ACHN (cell line): ENCODE measurements at regions not wholly inside any gene's neighbourhood (a gene's known extent, or its start where the extent isn't known, plus 50 kb on each side); places are given as distances from the start of the nearest gene placed in this dataset.
"Not testable (repeated sequence)": the region's sequence is repeated elsewhere in the genome, so short reads cannot be mapped to it uniquely, and the experiment has no call there.

ENCODE experiments used
- DNase-seq: peaks from one replicate; pipeline ENCODE4 v3.0.0-alpha.2; 2015
- in situ Hi-C: cut with HindIII; loops from 2 replicates; pipeline ENCODE4 v1.10.0; 2017; ENCODE audit warnings: low sequenced_read_pairs, low pct_ligation_motif_present, low pct_unique_long_range_greater_than_20kb

DNA sequence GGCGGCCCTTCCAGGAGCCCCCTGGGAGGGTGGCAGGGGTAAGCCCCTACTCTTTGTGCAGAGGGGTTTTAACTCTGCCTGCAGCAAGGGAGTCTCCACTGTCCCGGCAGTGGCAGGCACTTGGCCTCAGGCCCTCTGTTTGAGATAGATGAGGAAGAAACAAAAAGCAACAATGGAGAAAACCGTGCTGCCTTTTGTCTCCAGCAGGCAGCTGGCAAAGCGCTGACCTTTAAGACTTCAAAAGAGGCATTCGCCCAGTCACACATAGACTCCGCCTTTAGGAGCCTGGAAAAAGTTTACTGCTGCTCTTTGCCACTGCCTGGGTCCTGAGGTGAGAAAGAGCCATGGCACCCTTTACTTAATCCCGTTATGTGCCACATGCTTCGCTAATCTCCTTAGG, 158.2 kb upstream of the NTF3 start:
- no peak for DNase-seq
- in situ Hi-C loops, result no loop called here

- no peak for DNase-seq
- in situ Hi-C loops, result no loop called here
These were observed 155.5 kb upstream of the NTF3 start for GRCh38 chr12:5276327-5276880.

DNA sequence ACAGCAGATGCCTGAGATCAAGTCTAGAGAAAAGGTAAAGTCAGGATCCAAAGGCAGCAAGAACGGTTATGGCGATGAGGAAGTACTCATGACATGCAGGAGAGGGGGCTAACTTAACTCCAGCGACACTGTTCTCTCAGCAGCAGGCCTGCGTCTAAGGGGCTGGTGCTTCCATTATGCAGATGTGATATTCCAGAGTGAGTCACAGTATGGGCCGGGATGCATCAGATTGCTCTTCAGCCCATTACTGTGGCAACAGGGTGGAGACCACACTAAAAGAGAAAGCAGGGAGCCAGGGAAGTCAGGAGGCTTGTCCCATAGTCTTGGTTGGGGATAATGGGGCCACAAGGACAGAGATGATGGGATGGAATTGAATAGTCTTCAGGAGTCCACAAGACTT, 151.8 kb upstream of the NTF3 start:
- no peak for DNase-seq
- in situ Hi-C loops, result no loop called here

DNA sequence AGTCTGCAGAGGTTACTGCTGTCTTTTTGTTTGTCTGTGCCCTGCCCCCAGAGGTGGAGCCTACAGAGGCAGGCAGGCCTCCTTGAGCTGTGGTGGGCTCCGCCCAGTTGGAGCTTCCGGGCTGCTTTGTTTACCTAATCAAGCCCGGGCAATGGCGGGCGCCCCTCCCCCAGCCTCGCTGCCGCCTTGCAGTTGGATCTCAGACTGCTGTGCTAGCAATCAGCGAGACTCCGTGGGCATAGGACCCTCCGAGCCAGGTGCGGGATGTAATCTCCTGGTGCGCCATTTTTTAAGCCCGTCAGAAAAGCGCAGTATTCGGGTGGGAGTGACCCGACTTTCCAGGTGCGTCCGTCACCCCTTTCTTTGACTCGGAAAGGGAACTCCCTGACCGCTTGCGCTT, 141.5 kb upstream of the NTF3 start:
- in situ Hi-C loops, DNase-seq: not testable (repeated sequence)

DNA sequence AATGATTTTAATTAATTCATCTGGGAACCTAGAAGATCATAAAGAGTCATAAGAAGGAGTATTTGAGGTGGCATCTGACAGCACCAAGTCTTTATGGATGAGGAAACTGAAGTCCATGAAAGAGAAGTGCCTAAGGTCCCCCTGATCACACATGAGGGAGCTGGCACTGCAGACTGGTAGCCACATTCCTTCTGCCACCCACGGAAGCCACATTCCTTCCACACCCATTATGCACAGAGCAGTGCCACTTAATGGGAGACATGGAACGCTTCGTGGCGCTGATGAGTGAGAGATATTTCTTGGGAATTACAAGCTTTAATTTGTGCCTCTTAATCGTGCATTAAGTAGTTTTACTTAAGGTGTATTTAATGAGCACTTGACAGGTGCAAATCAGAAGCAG, 139.3 kb upstream of the NTF3 start:
- no peak for DNase-seq
- in situ Hi-C loops, result no loop called here

- in situ Hi-C loops, result no loop called here
- DNase-seq, result no peak
These were observed 138.1 kb upstream of the NTF3 start for GRCh38 chr12:5293773-5294172.

- DNase-seq, result no peak
- in situ Hi-C loops, result no loop called here
These were observed 137.4 kb upstream of the NTF3 start for GRCh38 chr12:5294274-5295070.

DNA sequence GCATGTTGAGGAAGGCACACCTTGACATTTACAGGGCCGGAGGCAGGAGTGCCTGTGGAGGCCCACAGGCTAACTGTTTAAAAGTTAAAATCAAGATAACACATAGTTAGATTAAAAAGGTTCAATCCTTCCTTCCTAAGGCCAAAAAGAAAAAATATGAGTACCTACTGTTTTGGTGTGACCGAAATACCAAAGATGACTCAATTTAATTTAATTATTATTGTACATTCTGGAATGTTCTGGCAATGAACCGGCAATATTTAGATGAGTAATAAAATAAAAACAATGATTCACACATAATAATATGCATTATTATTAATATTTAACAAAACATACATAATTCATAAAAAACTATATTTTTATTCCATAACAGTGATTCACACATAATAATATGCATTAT, 136.8 kb upstream of the NTF3 start:
- DNase-seq, result no peak
- in situ Hi-C loops, result no loop called here

- DNase-seq, result no peak
- in situ Hi-C loops, result no loop called here
These were observed 135.9 kb upstream of the NTF3 start for GRCh38 chr12:5295996-5296395.

DNA sequence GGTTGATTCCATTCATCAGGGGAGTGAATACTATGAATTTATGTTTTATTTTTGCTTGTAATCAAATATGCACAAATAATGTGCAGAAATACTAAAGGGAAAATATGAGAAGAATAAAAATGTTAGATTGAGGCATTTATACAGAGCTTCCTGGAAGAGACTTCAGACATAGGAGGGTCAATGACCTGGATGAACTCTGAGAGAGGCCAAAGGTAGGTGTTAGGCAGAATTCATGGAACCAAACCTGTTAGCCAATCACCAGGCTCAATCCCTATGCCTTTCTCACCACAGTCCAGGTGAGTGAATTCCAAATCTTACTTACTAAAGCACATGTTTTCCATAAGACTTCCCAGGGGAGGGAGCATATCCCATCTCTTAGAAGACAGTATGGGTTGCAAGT, 130.4 kb upstream of the NTF3 start:
- DNase-seq, result no peak
- in situ Hi-C loops, result no loop called here

- DNase-seq, result no peak
- in situ Hi-C loops, result no loop called here
These were observed 126.5 kb upstream of the NTF3 start for GRCh38 chr12:5305425-5305824.

DNA sequence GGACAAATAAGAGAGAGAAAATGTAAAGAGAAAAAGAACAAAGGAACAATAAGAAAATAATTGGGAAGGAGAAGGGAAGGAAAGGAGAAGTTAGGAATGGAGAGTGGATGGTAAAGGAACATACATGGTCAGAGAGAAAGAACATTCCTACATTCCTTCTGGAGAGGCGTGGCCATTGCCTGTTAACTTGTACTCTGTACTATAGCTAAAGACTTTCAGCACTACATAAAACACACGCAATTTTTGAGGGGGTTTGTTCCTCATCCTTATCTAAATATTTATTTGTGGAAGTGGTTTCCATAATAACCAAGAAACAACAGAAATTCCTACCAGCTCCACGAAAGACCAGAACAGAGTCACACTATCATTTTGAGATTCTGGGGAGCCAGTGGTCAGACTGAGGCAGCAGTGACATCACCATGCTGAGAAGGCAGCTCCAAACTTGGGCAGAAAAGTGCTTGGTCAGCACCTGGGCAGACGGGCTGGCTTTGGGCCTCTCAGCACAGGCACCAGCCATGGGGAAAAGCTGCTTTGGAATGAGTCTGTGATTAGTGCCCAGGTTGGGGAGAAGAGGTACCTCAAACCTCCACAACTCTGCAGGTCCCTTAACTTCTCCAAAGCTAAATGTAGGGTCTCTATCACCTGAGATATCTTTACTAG, 125.9 kb upstream of the NTF3 start:
- no peak for DNase-seq
- in situ Hi-C loops, result no loop called here

- DNase-seq, result no peak
- in situ Hi-C loops, result no loop called here
These were observed 124.8 kb upstream of the NTF3 start for GRCh38 chr12:5307065-5307464.

- in situ Hi-C loops, result no loop called here
- DNase-seq, result no peak
These were observed 123.7 kb upstream of the NTF3 start for GRCh38 chr12:5308216-5308615.

- DNase-seq, result no peak
- in situ Hi-C loops, result no loop called here
These were observed 122.9 kb upstream of the NTF3 start for GRCh38 chr12:5308996-5309395.

GRCh38 chr12:5309654-5310053, 122.3 kb upstream of the NTF3 start:
- DNase-seq, result peak; percentile 66
- in situ Hi-C loops, result no loop called here

DNA sequence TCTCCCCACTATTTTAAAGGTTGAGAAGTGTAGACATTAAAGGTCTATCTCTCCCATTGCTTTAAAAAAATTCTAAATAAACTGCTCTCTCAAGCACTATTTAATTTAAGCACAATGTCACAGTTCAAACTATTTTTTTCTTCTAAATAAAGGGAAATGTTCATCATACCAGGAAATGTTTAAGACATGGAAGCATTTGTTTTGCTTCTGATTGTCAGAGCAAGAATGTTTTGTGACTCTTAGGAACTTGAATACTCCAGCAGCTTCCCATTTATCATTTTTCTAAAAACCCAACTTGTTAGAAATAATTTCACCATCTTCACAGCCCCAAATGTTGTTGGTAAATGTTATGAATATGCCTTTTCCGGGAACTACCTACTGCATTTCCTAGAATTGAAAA, 121.8 kb upstream of the NTF3 start:
- DNase-seq, result no peak

GRCh38 chr12:5317556-5317955, 114.4 kb upstream of the NTF3 start:
- in situ Hi-C loops, result no loop called here
- DNase-seq, result no peak

More for the DNA sequence above, 121.8 kb upstream of the NTF3 start:
- in situ Hi-C loops, result no loop called here

DNA sequence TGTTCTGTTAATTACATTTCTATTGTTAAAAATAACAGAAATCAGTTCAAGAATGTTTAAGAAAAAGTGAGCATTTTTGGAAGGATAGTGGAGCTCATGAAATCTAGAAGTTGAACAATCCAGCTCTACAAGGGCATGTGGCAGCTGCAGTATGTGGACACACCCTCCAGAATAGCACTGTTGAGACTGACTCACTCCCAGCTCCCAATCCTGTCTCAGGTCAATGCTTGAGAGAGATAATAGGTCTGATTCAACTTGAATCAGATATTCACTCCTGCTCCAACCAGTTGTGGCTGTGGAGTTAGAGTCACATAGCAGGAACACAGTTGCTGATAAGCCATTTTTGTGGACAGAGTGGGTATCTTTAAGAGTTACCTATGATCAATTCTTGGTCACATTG, 113.0 kb upstream of the NTF3 start:
- DNase-seq, result peak; percentile 62
- in situ Hi-C loops, result no loop called here
